ENCODE measurements at regions not wholly inside any gene's neighbourhood (a gene's known extent, or its start where the extent isn't known, plus 50 kb on each side); places are given as distances from the start of the nearest gene placed in this dataset.

DNA sequence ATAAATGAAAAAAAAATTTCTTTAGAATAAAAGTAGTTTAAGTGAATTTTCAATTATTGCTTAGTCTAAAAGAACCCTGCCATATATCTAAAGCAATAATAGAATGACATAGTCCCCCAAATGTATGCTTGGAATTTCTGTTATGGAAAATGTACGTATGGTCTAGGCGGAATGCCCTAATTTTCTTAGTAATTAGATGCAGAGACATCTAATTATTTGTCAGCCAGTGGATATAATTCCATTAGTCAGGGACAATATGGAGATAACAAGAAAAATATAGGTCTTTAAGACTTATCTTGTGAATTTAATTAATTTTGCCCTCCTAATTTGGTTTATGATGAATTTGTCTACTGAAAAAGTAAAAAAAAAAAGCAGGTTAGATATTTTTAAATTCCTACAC, 460.9 kb upstream of the SOX11 start:
- DNase-seq, result no peak
- in situ Hi-C loops (cut with HindIII; ENCODE audit: low pct_ligation_motif_present, low pct_unique_long_range_greater_than_20kb, low sequenced_read_pairs), result no loop called here

DNA sequence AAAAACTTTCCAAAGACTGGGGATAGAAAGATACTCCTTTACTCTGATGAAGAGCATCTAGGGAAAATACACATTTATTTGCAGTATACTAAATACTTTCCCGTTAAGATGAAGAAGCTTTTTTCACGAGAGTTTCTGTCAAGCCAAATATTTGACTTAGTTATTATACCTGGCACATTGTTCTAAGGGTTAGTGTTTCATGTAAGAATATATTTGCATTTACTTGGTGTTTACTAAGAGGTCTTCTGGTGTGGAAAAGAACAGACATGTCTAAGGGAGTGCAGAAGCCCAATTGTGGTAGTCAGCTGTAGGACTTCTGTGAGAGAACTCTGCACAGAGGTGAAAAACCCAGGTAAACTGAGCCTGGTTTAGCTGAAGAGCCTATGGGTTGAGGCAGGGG, 457.6 kb upstream of the SOX11 start:
- DNase-seq, result no peak

GRCh38 chr2:5235701-5236100, 456.5 kb upstream of the SOX11 start:
- no peak for DNase-seq
- in situ Hi-C loops (cut with HindIII; ENCODE audit: low pct_ligation_motif_present, low pct_unique_long_range_greater_than_20kb, low sequenced_read_pairs), result no loop called here

More for the DNA sequence above, 457.6 kb upstream of the SOX11 start:
- in situ Hi-C loops (cut with HindIII; ENCODE audit: low pct_ligation_motif_present, low pct_unique_long_range_greater_than_20kb, low sequenced_read_pairs), result no loop called here

GRCh38 chr2:5236249-5236648, 455.9 kb upstream of the SOX11 start:
- DNase-seq, result no peak
- in situ Hi-C loops (cut with HindIII; ENCODE audit: low pct_ligation_motif_present, low pct_unique_long_range_greater_than_20kb, low sequenced_read_pairs), result no loop called here

DNA sequence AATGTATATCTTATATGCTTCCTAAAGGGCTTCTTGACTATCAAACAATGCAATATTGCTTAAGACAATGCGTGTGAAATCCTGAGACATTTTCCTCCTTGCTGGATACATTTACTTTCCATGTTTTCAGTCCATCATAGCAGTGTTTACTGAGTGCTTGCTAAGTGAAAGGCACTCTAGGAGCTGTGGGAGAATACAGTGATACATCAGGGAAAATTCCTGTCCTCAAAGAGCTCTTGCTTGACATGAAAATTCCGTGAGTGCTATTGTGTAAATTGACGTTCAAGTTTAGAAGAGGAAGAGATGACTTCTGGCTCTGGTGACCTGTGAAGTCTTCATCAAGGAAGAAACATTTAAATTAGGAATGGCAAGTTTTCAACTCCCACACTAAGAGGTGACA, 449.4 kb upstream of the SOX11 start:
- in situ Hi-C loops (cut with HindIII; ENCODE audit: low pct_ligation_motif_present, low pct_unique_long_range_greater_than_20kb, low sequenced_read_pairs), result no loop called here
- no peak for DNase-seq

GRCh38 chr2:5250482-5250881, 441.7 kb upstream of the SOX11 start:
- in situ Hi-C loops (cut with HindIII; ENCODE audit: low pct_ligation_motif_present, low pct_unique_long_range_greater_than_20kb, low sequenced_read_pairs), result no loop called here
- no peak for DNase-seq

GRCh38 chr2:5253263-5253662, 438.9 kb upstream of the SOX11 start:
- DNase-seq, result no peak
- in situ Hi-C loops (cut with HindIII; ENCODE audit: low pct_ligation_motif_present, low pct_unique_long_range_greater_than_20kb, low sequenced_read_pairs), result no loop called here

DNA sequence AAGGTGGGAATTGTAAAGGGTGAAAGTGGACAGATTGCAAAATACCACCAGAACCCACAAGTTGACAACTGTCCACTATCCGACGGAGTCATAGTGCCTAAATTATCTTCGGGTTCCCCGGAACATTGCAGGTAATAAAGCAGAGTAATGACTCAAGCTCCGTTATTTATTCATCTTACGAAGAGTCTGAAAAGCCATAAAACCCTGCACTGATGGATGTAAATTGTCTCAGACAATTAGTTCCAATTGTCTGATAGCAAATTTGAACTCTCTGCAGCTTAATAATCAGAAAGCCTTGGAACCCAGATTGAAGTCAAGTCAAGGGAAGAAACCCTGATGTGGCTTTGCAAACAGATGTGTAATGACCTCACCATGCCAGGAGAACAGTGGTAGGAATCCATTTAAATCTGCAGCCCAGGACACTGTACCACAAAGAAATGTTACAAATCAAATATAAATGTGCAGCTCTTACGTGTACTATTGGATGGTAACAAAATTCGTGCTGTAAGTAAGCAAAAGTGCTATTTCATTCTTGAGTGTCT, 437.3 kb upstream of the SOX11 start:
- no peak for DNase-seq
- in situ Hi-C loops (cut with HindIII; ENCODE audit: low pct_ligation_motif_present, low pct_unique_long_range_greater_than_20kb, low sequenced_read_pairs), result no loop called here

DNA sequence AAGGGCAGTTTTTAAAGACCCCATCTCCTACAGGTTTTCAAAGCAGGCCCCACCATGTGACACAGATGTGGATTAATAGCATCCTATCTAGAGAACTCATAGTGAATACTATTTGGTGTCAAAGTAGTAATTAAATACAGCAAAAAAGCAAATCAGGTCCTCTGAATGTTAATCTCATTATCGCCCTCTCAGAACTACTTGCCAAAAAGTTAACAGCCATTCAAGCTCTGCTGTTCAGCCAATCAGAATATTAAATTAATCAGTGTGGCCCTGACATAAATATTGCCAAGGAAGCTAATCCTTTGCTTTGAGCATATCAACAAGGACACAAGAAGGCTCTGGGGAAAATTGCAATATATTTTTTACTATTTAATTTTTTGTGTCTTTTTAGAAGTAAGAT, 428.9 kb upstream of the SOX11 start:
- in situ Hi-C loops (cut with HindIII; ENCODE audit: low pct_ligation_motif_present, low pct_unique_long_range_greater_than_20kb, low sequenced_read_pairs), result no loop called here
- DNase-seq, result no peak

DNA sequence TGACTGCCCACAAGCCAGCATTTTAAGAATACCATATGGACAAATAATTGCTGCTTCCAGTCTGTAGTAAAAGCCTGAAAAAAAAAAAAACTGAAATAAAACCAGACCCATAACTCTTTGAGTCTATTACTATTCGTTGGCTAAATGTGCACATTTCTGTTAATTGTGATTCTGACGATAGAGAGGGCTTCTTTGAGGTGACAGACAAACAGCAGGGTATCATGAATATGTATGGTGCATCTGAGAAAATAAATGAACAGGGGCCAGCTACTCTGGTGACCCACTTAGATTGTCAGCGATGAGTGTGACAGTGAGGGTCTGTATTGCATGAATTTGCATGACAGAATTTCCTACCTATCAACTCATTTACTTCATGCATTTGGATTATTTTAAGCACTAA, 427.8 kb upstream of the SOX11 start:
- in situ Hi-C loops (cut with HindIII; ENCODE audit: low pct_ligation_motif_present, low pct_unique_long_range_greater_than_20kb, low sequenced_read_pairs), result no loop called here
- no peak for DNase-seq

DNA sequence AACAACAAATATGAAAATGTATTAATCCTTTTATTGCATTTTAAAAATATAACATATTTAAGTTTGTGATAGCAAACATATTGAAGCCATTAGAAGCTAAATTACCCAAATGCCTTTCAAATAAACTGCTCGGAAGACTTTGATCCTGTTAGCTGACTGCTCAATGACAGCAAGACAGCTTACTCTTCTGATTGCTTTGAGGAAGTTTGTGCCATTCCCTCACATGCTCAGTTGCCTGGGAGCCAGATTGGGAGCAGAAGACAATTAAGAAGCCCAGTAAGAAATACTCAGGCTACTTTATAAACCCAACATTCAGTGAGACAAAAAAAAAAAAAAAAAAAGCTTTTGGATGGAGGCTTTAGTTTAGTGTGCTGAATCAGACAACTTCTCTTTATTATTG, 407.1 kb upstream of the SOX11 start:
- in situ Hi-C loops (cut with HindIII; ENCODE audit: low pct_ligation_motif_present, low pct_unique_long_range_greater_than_20kb, low sequenced_read_pairs), result no loop called here
- no peak for DNase-seq

DNA sequence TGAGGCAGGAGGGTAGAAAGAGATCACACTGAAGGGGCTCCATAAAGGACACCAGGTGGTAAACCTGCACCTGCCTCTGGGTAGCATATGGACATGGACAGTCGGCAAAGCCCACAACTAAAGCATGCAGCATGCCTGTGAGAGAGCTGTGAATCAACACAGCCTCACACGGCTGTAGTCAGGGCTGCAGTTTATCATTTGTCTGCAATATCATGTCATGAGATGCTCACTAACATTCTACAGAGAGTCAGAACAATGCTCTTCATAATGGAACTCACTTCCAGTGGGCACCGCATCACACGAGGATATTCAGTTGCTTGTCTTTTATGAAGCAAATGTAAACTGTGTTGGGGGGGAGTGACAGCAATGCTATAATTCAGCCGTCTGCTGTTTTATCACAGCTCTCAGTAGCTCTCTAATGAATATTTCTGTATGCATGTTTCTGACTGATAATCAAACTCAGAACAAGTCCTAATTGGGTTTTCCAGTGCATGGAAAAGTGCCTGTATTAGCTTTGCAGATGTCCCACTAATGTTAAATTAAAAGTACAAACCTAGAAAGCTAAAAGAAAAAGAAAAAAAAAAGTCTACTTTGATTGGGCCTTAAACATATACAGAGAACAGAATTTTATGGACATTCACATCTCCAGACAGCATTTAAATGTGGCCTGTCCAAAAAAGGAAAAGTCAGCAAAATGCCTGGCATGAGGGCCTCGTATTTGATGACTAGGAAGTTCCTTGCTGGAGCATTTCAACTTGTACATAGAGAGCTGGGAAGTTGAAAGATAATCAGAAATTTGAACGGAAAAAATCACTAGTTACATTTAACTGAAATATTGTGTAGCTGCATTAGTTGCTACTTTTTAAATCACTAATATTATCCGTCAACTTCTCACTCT, 406.1 kb upstream of the SOX11 start:
- in situ Hi-C loops (cut with HindIII; ENCODE audit: low pct_ligation_motif_present, low pct_unique_long_range_greater_than_20kb, low sequenced_read_pairs), result no loop called here
- no peak for DNase-seq

DNA sequence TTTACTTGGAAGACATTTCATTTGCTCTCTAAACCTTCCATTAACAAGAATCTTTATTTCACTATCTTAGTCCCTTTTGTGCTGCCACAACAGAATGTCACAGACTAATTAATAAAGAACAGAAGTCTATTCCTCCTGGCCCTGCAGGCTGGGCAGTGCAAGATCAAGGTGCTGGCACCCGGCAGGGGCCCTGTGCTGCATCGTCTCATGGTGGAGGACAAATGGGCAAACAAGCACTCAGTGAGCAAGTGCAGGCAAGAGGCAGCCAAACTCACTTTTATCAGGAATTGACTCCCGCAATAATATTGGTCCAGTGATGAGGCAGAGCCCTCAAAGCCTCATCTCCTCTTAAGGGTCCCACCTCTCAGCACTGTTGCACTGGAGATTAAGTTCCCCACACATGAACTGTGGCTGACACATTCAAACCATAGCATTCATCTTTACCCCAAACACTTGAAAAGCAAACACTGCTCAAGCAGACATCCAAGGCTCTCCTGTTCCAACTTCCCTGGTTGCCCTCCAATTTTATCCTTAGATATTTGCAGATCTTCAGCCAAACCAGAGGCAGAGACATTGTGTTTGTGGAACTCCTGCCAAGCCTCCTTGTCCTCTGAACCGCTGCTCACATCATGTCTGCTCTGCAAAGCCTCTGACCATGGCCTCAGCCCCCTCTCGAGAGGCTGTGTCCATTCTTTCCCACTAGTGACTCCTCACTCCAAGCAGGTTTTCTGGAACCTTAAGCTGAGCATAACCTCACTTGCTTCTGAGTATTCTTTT, 404.4 kb upstream of the SOX11 start:
- no peak for DNase-seq
- in situ Hi-C loops (cut with HindIII; ENCODE audit: low pct_ligation_motif_present, low pct_unique_long_range_greater_than_20kb, low sequenced_read_pairs), result no loop called here

DNA sequence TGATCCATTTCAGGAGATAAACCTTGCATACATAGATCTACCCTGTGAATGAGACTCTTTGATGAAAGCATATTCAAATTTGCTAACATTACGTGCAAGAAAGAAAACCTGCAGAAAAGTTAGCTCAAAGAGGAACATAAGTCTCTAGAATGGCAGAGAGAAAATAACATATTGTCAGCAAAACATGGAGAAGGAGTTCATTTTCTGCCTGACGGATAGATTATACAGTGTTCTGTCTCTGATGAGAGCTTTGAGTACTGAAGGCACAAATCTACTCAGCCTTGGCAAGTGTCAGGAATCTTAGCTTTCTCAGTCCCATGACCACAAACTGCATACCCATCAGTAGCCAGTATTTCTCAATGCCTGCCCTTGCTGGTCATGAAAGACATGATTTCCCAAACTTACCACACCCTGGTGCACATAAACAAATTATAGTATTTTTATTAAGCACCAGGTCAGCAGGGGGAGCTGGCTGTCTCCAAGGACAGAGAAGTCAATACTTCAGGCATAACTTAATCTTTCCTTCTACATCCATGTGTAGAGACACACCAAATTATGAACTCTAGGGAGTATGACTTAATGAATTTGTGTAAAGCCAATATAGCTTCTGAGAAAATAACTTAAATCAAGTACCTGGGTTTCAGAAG, 401.2 kb upstream of the SOX11 start:
- in situ Hi-C loops (cut with HindIII; ENCODE audit: low pct_ligation_motif_present, low pct_unique_long_range_greater_than_20kb, low sequenced_read_pairs), result no loop called here
- peak; percentile 8 for DNase-seq

- no peak for DNase-seq
- in situ Hi-C loops (cut with HindIII; ENCODE audit: low pct_ligation_motif_present, low pct_unique_long_range_greater_than_20kb, low sequenced_read_pairs), result no loop called here
These were observed 387.5 kb upstream of the SOX11 start for GRCh38 chr2:5304640-5305039.

- no peak for DNase-seq
- in situ Hi-C loops (cut with HindIII; ENCODE audit: low pct_ligation_motif_present, low pct_unique_long_range_greater_than_20kb, low sequenced_read_pairs), result no loop called here
These were observed 377.1 kb upstream of the SOX11 start for GRCh38 chr2:5315041-5315440.

DNA sequence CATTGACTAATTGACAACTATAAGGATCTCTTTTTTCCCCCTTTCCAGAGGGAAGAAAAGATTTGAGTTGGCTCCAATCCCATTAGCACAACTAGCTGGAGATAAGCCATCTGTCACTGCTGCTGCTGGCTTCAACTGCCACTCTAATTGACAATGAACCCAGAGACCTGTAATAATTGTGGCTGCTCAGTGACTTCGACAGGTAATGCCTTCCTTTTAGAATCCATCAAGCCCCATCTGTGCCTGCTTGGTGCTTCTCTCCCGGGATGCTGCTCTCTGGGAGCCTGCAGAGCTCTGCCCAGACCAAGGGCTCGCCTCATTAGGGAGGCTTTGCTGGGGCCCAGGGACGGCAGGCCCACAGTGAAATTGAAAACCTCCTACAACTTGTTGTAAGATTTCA, 376.7 kb upstream of the SOX11 start:
- DNase-seq, result no peak
- in situ Hi-C loops (cut with HindIII; ENCODE audit: low pct_ligation_motif_present, low pct_unique_long_range_greater_than_20kb, low sequenced_read_pairs), result no loop called here

DNA sequence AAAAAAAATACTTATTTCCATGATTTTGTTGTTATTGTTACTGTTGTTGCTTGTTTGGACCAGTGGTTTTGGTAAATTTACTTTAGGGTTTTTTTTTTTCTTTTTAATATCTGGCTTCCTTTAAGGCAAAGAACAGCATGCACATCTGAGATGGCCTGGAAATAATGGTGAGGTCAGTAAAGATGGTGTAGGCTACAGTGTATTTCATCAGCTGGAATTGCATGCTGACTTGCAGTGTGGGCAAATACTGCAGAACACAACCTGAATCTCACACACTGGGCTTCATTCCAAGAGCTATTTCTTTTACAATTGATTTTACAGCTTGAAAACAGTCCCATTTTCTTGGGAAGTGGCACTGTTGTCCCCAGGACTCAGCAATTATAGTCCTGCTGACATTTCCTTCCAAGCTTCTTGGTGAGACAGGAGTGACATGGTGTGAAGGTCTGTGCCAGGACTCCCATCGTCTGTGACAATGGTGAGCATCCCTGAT, 376.1 kb upstream of the SOX11 start:
- DNase-seq, result no peak
- in situ Hi-C loops (cut with HindIII; ENCODE audit: low pct_ligation_motif_present, low pct_unique_long_range_greater_than_20kb, low sequenced_read_pairs), result no loop called here

DNA sequence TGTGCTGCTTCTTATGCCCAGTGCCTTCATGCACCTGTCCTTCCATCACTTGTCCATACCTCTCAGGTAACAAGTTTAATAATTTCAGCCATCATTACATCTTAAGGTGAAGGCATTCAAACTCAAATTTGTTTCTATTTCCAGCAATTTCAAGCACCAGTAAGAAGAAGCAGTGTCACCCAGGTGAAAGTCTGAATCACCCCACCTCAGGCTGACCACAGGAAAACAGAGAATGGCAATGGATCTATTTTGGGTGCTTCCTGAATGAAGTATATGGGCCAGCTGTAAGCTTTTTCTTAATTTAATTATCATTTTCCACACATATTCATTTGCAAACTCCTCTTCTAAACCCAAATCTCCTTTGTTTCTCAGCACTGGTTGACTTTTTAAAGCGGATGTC, 372.7 kb upstream of the SOX11 start:
- in situ Hi-C loops (cut with HindIII; ENCODE audit: low pct_ligation_motif_present, low pct_unique_long_range_greater_than_20kb, low sequenced_read_pairs), result no loop called here
- no peak for DNase-seq

All from ACHN (cell line).